ENCODE measurements at regions not wholly inside any gene's neighbourhood (a gene's known extent, or its start where the extent isn't known, plus 50 kb on each side); places are given as distances from the start of the nearest gene placed in this dataset.

GRCh38 chr4:27534488-27534887 lies 673.8 kb downstream of the STIM2 start:
- DNase-seq, result no peak

- DNase-seq, result no peak
Measured at GRCh38 chr4:27568236-27568951, 707.8 kb downstream of the STIM2 start.

- DNase-seq, result no peak
Measured at GRCh38 chr4:27568952-27569319, 708.3 kb downstream of the STIM2 start.

- no peak for DNase-seq
Measured at GRCh38 chr4:27574743-27575142, 714.1 kb downstream of the STIM2 start.

GRCh38 chr4:27577951-27578350 lies 717.3 kb downstream of the STIM2 start:
- DNase-seq, result no peak

GRCh38 chr4:27592738-27593137 lies 732.1 kb downstream of the STIM2 start:
- no peak for DNase-seq

- no peak for DNase-seq
Measured at GRCh38 chr4:27594922-27595321, 734.3 kb downstream of the STIM2 start.

- DNase-seq, result no peak
Measured at GRCh38 chr4:27595571-27596360, 735.1 kb downstream of the STIM2 start.

- DNase-seq, result no peak
Measured at GRCh38 chr4:27602172-27602571, 741.5 kb downstream of the STIM2 start.

GRCh38 chr4:27604692-27605091 lies 744.1 kb downstream of the STIM2 start:
- no peak for DNase-seq

- no peak for DNase-seq
Measured at GRCh38 chr4:27616166-27616565, 755.5 kb downstream of the STIM2 start.

GRCh38 chr4:27619435-27619834 lies 758.8 kb downstream of the STIM2 start:
- DNase-seq, result no peak

GRCh38 chr4:27620886-27621285 lies 760.2 kb downstream of the STIM2 start:
- DNase-seq, result no peak

- DNase-seq, result no peak
Measured at GRCh38 chr4:27624749-27625148, 764.1 kb downstream of the STIM2 start.

- no peak for DNase-seq
Measured at GRCh38 chr4:27628609-27629008, 768.0 kb downstream of the STIM2 start.

GRCh38 chr4:27629532-27630225 lies 769.0 kb downstream of the STIM2 start:
- DNase-seq, result no peak

GRCh38 chr4:27635936-27636913 lies 775.6 kb downstream of the STIM2 start:
- DNase-seq, result no peak

GRCh38 chr4:27638163-27638915 lies 777.7 kb downstream of the STIM2 start:
- DNase-seq, result no peak

GRCh38 chr4:27643101-27643500 lies 782.5 kb downstream of the STIM2 start:
- no peak for DNase-seq

- DNase-seq, result no peak
Measured at GRCh38 chr4:27648416-27648815, 787.8 kb downstream of the STIM2 start.

GRCh38 chr4:27662426-27662825 lies 801.8 kb downstream of the STIM2 start:
- no peak for DNase-seq

- no peak for DNase-seq
Measured at GRCh38 chr4:27666943-27667342, 806.3 kb downstream of the STIM2 start.

Measured in amniotic stem cell (primary cell).